Activated CD8-positive, alpha-beta T cell treated with anti-CD3 and anti-CD28 coated beads for 36 hours (primary cell): ENCODE measurements at regions not wholly inside any gene's neighbourhood (a gene's known extent, or its start where the extent isn't known, plus 50 kb on each side); places are given as distances from the start of the nearest gene placed in this dataset.

Experiments used
- ATAC-seq: fragments of 200-7000 bp; cut with Tn5 transposase; one replicate; pipeline ENCODE4 v1.10.0; 2021; ENCODE audit warnings: mild to moderate bottlenecking, moderate library complexity
- CTCF ChIA-PET: fragments of 350-600 bp; sonication (Branson Sonifier 250); formaldehyde crosslinking; loops from one replicate; lab custom pipeline; 2021; ENCODE audit warnings: antibody characterized with exemption; lab: Charles Lee
- POLR2A ChIA-PET: fragments of 350-600 bp; sonication (Branson Sonifier 250); formaldehyde crosslinking; loops from one replicate; lab custom pipeline; 2021; ENCODE audit warnings: antibody characterized with exemption; lab: Charles Lee
- DNase-seq: peaks from one replicate; pipeline ENCODE4 v3.0.0-alpha.2; 2020
- H3K27ac Mint-ChIP-seq: one replicate; pipeline ENCODE4 v1.8.0; 2021; ENCODE audit warnings: mild to moderate bottlenecking, mixed read lengths
- H3K27me3 Mint-ChIP-seq: one replicate; pipeline ENCODE4 v1.8.0; 2021; ENCODE audit warnings: mixed read lengths
- H3K36me3 Mint-ChIP-seq: one replicate; pipeline ENCODE4 v1.8.0; 2021; ENCODE audit warnings: low read depth, mixed read lengths
- H3K4me1 Mint-ChIP-seq: one replicate; pipeline ENCODE4 v1.8.0; 2021; ENCODE audit warnings: low read depth, mixed read lengths
- H3K4me3 Mint-ChIP-seq: one replicate; pipeline ENCODE4 v1.8.0; 2021; ENCODE audit warnings: mild to moderate bottlenecking, moderate library complexity, mixed read lengths
- H3K9me3 Mint-ChIP-seq: one replicate; pipeline ENCODE4 v1.8.0; 2021; ENCODE audit warnings: mixed read lengths
- intact Hi-C: fragments of 100-400 bp; cut with micrococcal nuclease; formaldehyde crosslinking; loops from one replicate; pipeline ENCODE4 v1.10.0; 2022
- TF ChIP-seq, protein P1 (sequence below): fragments of 200-600 bp; IDR thresholded peaks from one replicate; pipeline ENCODE4 v1.8.0; 2022; ENCODE audit warnings: antibody characterized with exemption, mild to moderate bottlenecking

DNA sequence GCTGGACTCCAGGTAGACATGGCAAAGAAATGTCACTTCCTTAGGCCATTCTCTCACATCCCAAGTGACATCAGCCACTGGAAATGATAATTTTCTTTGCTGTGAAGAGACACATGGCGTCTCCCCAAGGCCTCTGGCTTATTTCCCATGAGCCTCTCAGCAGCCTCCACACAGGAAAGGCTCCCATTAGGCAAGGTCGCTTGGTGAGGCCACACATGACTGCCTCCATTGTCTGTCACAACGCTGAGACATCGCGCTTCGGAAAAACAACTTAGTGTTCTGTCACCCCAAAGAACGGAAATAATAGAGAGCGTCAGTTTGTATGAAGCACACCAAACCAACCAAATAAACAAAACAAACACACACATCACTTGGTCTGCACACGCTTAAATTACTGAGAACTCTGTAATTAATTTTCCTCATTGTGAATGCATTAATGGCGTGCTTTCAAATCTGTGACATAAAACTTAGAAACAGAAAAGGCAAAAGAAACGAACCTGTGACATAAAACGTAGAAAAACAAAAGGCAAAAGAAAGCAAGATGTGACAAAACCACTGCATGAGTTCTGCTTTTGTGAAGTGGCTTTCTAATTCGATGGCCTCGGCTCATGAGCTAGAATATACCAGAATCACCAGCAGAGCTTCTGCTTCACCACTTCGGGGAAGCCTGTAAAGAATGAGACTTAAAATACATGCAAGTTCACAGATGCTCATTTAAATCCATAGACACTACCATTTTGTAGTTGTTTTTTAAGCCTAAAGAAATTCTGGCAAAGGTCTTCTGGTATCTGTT lies 404.2 kb upstream of the SGCG start:
- ATAC-seq (no peak), DNase-seq (no peak)
- ChIA-PET POLR2A (no interaction called here), CTCF (no interaction called here)
- Mint-ChIP-seq H3K4me3 (no peak overlapping the region), H3K27ac (no peak overlapping the region), H3K4me1 (no peaks in the 10 kb centered on the region), H3K36me3 (no peaks in the 10 kb centered on the region), H3K9me3 (no peaks in the 10 kb centered on the region), H3K27me3 (no peaks in the 10 kb centered on the region)
- TF ChIP-seq, protein P1, sequence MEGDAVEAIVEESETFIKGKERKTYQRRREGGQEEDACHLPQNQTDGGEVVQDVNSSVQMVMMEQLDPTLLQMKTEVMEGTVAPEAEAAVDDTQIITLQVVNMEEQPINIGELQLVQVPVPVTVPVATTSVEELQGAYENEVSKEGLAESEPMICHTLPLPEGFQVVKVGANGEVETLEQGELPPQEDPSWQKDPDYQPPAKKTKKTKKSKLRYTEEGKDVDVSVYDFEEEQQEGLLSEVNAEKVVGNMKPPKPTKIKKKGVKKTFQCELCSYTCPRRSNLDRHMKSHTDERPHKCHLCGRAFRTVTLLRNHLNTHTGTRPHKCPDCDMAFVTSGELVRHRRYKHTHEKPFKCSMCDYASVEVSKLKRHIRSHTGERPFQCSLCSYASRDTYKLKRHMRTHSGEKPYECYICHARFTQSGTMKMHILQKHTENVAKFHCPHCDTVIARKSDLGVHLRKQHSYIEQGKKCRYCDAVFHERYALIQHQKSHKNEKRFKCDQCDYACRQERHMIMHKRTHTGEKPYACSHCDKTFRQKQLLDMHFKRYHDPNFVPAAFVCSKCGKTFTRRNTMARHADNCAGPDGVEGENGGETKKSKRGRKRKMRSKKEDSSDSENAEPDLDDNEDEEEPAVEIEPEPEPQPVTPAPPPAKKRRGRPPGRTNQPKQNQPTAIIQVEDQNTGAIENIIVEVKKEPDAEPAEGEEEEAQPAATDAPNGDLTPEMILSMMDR: no peak
- intact Hi-C loops: no loop called here

DNA sequence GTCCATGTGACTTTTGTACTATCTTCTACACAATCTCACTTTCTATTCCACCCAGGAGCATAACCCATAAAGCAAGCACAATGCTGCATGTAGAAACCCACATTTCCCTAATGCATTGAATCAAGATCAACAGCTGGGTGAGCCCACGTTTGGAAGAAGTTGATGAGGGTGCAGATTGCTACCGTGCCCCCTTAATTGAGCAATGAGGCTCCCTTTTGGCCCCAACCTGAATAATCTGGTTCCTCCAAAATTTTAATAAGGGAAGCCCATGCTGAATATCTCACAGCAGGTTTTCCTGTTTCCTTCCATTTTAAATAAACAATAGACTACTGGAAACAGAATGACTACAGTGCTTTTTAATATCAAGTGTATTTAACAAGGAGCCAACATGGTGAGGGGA lies 403.6 kb upstream of the SGCG start:
- DNase-seq: no peak
- Mint-ChIP-seq H3K4me1 (no peaks in the 10 kb centered on the region), H3K36me3 (no peaks in the 10 kb centered on the region), H3K4me3 (no peak overlapping the region), H3K9me3 (no peaks in the 10 kb centered on the region), H3K27me3 (no peaks in the 10 kb centered on the region), H3K27ac (no peak overlapping the region)
- ChIA-PET CTCF (no interaction called here), POLR2A (no interaction called here)
- no peak for ATAC-seq
- TF ChIP-seq, protein P1: no peak
- intact Hi-C loops: no loop called here

DNA sequence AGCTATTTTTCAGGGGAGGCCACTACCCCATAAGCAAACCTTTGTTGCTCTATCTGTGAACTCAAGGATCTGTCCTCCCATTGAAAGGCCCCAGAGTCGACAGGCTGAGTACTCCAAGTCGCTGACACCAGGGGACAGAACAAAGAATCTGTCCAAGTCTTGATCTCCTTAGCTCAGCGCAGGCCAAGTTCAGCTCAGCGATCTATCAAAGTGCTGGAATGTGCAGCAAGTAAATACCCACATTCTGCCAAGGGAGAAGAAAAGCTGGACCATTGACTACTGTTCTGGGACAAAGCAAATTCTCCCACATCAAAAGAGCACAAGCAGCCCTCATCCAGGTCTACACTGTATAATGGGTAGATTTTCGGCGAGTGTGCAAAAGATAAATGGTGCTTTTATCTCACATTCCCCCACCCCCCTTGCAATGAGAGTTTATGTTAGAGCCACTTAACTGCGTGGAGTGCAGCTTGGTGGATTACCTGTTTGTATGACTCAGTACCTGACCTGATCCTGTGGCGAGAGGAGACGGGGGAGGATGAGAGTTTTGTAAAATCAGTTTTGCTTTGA lies 391.7 kb upstream of the SGCG start:
- H3K9me3 Mint-ChIP-seq: no peaks in the 10 kb centered on the region
- no peaks in the 10 kb centered on the region for H3K4me1 Mint-ChIP-seq
- POLR2A ChIA-PET: no interaction called here

DNA sequence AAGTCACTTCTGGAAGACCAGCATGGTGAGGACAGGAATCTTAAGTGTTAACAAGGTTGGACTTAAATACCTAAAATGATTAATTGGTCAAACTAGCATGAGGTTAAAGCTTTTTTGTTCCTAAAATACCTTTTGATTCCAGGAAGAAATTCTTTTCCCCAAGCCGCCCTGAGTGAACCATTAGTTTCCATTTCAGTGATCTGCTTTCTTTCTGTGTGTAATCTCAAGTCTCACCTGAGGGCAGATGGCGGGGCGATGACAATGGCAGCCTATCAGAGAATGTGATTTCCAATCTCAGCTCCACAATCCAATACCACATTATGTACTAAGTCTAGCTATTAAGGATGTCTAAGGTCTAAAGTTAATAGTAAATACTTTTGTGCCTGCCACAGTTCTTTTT lies 390.9 kb upstream of the SGCG start:
- POLR2A ChIA-PET: interaction anchor here (0.6 kb wide), 1 partner anchor 1104 kb away, joined by 3 read pairs; no protein-coding TSS in a partner anchor
- CTCF ChIA-PET: no interaction called here
- Mint-ChIP-seq H3K4me3 (no peak overlapping the region), H3K9me3 (no peaks in the 10 kb centered on the region), H3K27me3 (peaks cover 3% of the 10 kb centered on the region), H3K27ac (no peak overlapping the region), H3K4me1 (no peaks in the 10 kb centered on the region), H3K36me3 (no peaks in the 10 kb centered on the region)
- DNase-seq: no peak
- TF ChIP-seq, protein P1: no peak
- no peak for ATAC-seq
- intact Hi-C loops: no loop called here

More for the DNA sequence above, 391.7 kb upstream of the SGCG start:
- intact Hi-C loops: no loop called here
- DNase-seq (no peak), ATAC-seq (no peak)
- CTCF ChIA-PET: interaction anchor here (1.0 kb wide), 1 partner anchor 10 kb away, joined by 4 read pairs; no protein-coding TSS in a partner anchor
- no peak overlapping the region for H3K27ac Mint-ChIP-seq
- H3K27me3 Mint-ChIP-seq: peaks cover 2% of the 10 kb centered on the region
- TF ChIP-seq, protein P1: no peak
- no peaks in the 10 kb centered on the region for H3K36me3 Mint-ChIP-seq
- H3K4me3 Mint-ChIP-seq: no peak overlapping the region

DNA sequence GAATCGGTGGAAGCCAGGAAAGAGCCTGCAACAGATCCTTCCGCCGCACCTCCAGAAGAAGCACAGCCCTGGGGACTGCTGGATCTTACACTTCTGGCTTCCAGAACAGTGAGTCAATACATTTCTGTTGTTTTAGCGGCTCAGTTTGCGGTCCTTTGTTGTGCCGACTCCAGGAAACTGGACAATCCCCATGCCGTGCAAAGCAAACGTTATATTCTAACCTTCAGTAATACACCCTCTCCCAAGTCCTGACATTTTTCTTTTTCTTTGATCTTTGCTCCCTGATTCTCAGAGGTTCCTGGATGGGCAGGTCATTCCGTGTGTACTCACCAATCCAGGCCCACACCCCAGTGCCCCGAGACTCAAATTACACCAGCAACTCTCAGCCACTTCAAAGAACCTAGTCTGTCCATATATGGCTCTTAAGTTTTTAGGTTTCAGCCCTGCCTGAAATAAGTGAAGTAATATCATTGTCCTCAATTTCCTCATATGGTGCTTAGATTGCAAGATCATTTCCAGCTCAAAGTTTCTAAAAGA lies 387.1 kb upstream of the SGCG start:
- H3K4me1 Mint-ChIP-seq: no peaks in the 10 kb centered on the region
- POLR2A ChIA-PET: no interaction called here
- DNase-seq: no peak
- no peaks in the 10 kb centered on the region for H3K36me3 Mint-ChIP-seq
- intact Hi-C loops: no loop called here
- H3K9me3 Mint-ChIP-seq: no peaks in the 10 kb centered on the region
- TF ChIP-seq, protein P1: no peak
- ATAC-seq: no peak
- CTCF ChIA-PET: no interaction called here
- H3K27ac Mint-ChIP-seq: no peak overlapping the region
- H3K4me3 Mint-ChIP-seq: no peak overlapping the region
- H3K27me3 Mint-ChIP-seq: peaks cover 3% of the 10 kb centered on the region
